CD14-positive monocyte (primary cell): ENCODE measurements at regions not wholly inside any gene's neighbourhood (a gene's known extent, or its start where the extent isn't known, plus 50 kb on each side); places are given as distances from the start of the nearest gene placed in this dataset.

Experiments
- DNase-seq, 3 donors: peaks; one replicate each; pipeline ENCODE4 v3.0.0-alpha.2; 2011 to 2022
- H2AFZ ChIP-seq: 2 replicates; pipeline ENCODE4 v1.6.0; 2012; ENCODE audit warnings: mild to moderate bottlenecking, low read depth, low read length, inconsistent platforms; ENCODE audit not compliant: insufficient read depth, poor library complexity, severe bottlenecking
- H3K27ac ChIP-seq, 2 donors: 1 replicate in 1 of 2; 2 replicates in 1 of 2; pipeline ENCODE4 v1.5.1; 2012 to 2013; ENCODE audit warnings: low read length in 2 of 2, control low read depth in 1 of 2, inconsistent platforms in 1 of 2, low read depth in 1 of 2, mild to moderate bottlenecking in 1 of 2
- H3K27me3 ChIP-seq, 2 donors: one replicate each; pipeline versions ENCODE4 v1.6.0 to v1.6.1; 2011 to 2013; ENCODE audit warnings: low read length in 2 of 2; ENCODE audit not compliant: control insufficient read depth in 2 of 2, insufficient read depth in 2 of 2
- H3K36me3 ChIP-seq, 2 donors: replicated peaks in 1 of 2; 1 replicate in 1 of 2; 2 replicates in 1 of 2; pipeline versions ENCODE4 v1.5.1 to v1.6.1; 2012 to 2013; ENCODE audit warnings: low read length in 2 of 2, control low read depth in 1 of 2, inconsistent platforms in 1 of 2, mild to moderate bottlenecking in 1 of 2; ENCODE audit not compliant: insufficient read depth in 2 of 2, control insufficient read depth in 1 of 2
- H3K4me1 ChIP-seq, 2 donors: 1 replicate in 1 of 2; 2 replicates in 1 of 2; pipeline versions ENCODE4 v1.5.1 to v1.6.1; 2012 to 2013; ENCODE audit warnings: low read length in 2 of 2, control low read depth in 1 of 2, inconsistent platforms in 1 of 2, mild to moderate bottlenecking in 1 of 2, moderate library complexity in 1 of 2; ENCODE audit not compliant: insufficient read depth in 2 of 2, control insufficient read depth in 1 of 2
- H3K4me2 ChIP-seq: replicated peaks from 2 replicates; pipeline ENCODE3; 2012; ENCODE audit warnings: low read length, moderate library complexity, mild to moderate bottlenecking; ENCODE audit not compliant: poor library complexity, severe bottlenecking; ENCODE audit errors: extremely low read depth
- H3K4me3 ChIP-seq, 3 experiments: fragments of 200-600 bp in 1 of 3; sonication (generic) in 1 of 3; replicated peaks in 1 of 3; 1 replicate in 2 of 3; 2 replicates in 1 of 3; pipeline ENCODE4 v1.5.1; 2011 to 2013; ENCODE audit warnings: low read length in 3 of 3, mild to moderate bottlenecking in 3 of 3, control low read depth in 2 of 3, low read depth in 2 of 3, inconsistent platforms in 1 of 3, moderate library complexity in 1 of 3
- H3K79me2 ChIP-seq: 2 replicates; pipeline ENCODE4 v1.6.0; 2012; ENCODE audit warnings: mild to moderate bottlenecking, control low read depth, inconsistent platforms, low read length, moderate library complexity; ENCODE audit not compliant: insufficient read depth
- H3K9ac ChIP-seq: 2 replicates; pipeline ENCODE4 v1.6.0; 2017; ENCODE audit warnings: low read length, mild to moderate bottlenecking; ENCODE audit not compliant: insufficient read depth, poor library complexity, severe bottlenecking
- H3K9me3 ChIP-seq, 2 donors: replicated peaks in 1 of 2; 1 replicate in 1 of 2; 2 replicates in 1 of 2; pipeline versions ENCODE4 v1.5.1 to v1.6.1; 2012 to 2013; ENCODE audit warnings: low read length in 2 of 2, control low read depth in 1 of 2; ENCODE audit not compliant: control insufficient read depth in 1 of 2, insufficient read depth in 1 of 2
- H4K20me1 ChIP-seq: 2 replicates; pipeline ENCODE4 v1.6.0; 2012; ENCODE audit warnings: mild to moderate bottlenecking, low read length, control low read depth, moderate library complexity; ENCODE audit not compliant: insufficient read depth
- H3K27ac Mint-ChIP-seq, 7 donors: one replicate each; pipeline ENCODE4 v1.8.0; 2020; ENCODE audit warnings: mild to moderate bottlenecking in 7 of 7, mixed read lengths in 7 of 7, moderate library complexity in 6 of 7, inconsistent platforms in 2 of 7
- H3K27me3 Mint-ChIP-seq, 3 donors: one replicate each; pipeline ENCODE4 v1.8.0; 2021 to 2022; ENCODE audit warnings: low read depth in 3 of 3, mild to moderate bottlenecking in 3 of 3, mixed read lengths in 3 of 3, moderate library complexity in 3 of 3, inconsistent platforms in 1 of 3
- H3K36me3 Mint-ChIP-seq, 2 donors: one replicate each; pipeline ENCODE4 v1.8.0; 2020; ENCODE audit warnings: mixed read lengths in 2 of 2, inconsistent platforms in 1 of 2, mild to moderate bottlenecking in 1 of 2
- H3K4me1 Mint-ChIP-seq: one replicate; pipeline ENCODE4 v1.8.0; 2020; ENCODE audit warnings: mild to moderate bottlenecking, mixed read lengths
- H3K4me3 Mint-ChIP-seq, 2 donors: one replicate each; pipeline ENCODE4 v1.8.0; 2020; ENCODE audit warnings: mild to moderate bottlenecking in 2 of 2, mixed read lengths in 2 of 2, moderate library complexity in 1 of 2
- H3K9me3 Mint-ChIP-seq, 7 donors: one replicate each; pipeline ENCODE4 v1.8.0; 2020 to 2022; ENCODE audit warnings: mixed read lengths in 7 of 7, mild to moderate bottlenecking in 6 of 7, moderate library complexity in 6 of 7, inconsistent platforms in 2 of 7
- WGBS: methylation state at CpG from one replicate; pipeline ENCODE4 v1.1.5; 2013; ENCODE audit warnings: missing lambda C conversion rate; ENCODE audit not compliant: insufficient coverage; 5-methylcytosine and 5-hydroxymethylcytosine counted together
- intact Hi-C, 2 donors: fragments of 100-400 bp; cut with micrococcal nuclease; formaldehyde crosslinking; loops; one replicate each; pipeline versions ENCODE4 v1.15.0 to v1.15.1; 2023
- TF ChIP-seq, protein P1 (sequence below): fragments of 200-600 bp; IDR thresholded peaks from one replicate; pipeline ENCODE4 v1.8.0; 2022; ENCODE audit warnings: antibody characterized with exemption, mild to moderate bottlenecking

- Histone ChIP-seq H3K4me2 (no peak overlapping the region), H3K27ac (no peak overlapping the region), H3K4me1 (no peaks in the 10 kb centered on the region), H3K36me3 (no peaks in the 10 kb centered on the region), H3K79me2 (no peaks in the 10 kb centered on the region), H3K9ac (no peak overlapping the region), H4K20me1 (no peaks in the 10 kb centered on the region), H2AFZ (no peak overlapping the region), H3K27me3 (no peaks in the 10 kb centered on the region), H3K9me3 (no peaks in the 10 kb centered on the region), H3K4me3 (no peak overlapping the region)
- no CpG with 5 or more reads among the region's 3 CpGs for WGBS
- Mint-ChIP-seq H3K9me3 (no peaks in the 10 kb centered on the region), H3K4me3 (no peak overlapping the region), H3K36me3 (no peaks in the 10 kb centered on the region), H3K27me3 (peaks cover 2% of the 10 kb centered on the region in 3 donors), H3K27ac (no peak overlapping the region), H3K4me1 (no peaks in the 10 kb centered on the region)
- no peak for DNase-seq
- intact Hi-C loops: no loop called here
- TF ChIP-seq, protein P1, sequence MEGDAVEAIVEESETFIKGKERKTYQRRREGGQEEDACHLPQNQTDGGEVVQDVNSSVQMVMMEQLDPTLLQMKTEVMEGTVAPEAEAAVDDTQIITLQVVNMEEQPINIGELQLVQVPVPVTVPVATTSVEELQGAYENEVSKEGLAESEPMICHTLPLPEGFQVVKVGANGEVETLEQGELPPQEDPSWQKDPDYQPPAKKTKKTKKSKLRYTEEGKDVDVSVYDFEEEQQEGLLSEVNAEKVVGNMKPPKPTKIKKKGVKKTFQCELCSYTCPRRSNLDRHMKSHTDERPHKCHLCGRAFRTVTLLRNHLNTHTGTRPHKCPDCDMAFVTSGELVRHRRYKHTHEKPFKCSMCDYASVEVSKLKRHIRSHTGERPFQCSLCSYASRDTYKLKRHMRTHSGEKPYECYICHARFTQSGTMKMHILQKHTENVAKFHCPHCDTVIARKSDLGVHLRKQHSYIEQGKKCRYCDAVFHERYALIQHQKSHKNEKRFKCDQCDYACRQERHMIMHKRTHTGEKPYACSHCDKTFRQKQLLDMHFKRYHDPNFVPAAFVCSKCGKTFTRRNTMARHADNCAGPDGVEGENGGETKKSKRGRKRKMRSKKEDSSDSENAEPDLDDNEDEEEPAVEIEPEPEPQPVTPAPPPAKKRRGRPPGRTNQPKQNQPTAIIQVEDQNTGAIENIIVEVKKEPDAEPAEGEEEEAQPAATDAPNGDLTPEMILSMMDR: no peak
These were observed 117.7 kb downstream of the USP22 start for GRCh38 chr17:20925091-20925490.

- no peak for DNase-seq
- H3K27me3 Mint-ChIP-seq: peaks cover 0 to 2% (median 2%) of the 10 kb centered on the region in 3 donors
- Histone ChIP-seq H3K27me3 (no peaks in the 10 kb centered on the region), H3K4me3 (no peak overlapping the region), H3K9me3 (no peaks in the 10 kb centered on the region), H3K79me2 (no peaks in the 10 kb centered on the region), H3K27ac (no peak overlapping the region), H4K20me1 (no peaks in the 10 kb centered on the region), H3K4me2 (peak overlapping the region; percentile 33), H3K9ac (no peak overlapping the region), H3K36me3 (no peaks in the 10 kb centered on the region), H3K4me1 (no peaks in the 10 kb centered on the region), H2AFZ (no peak overlapping the region)
- TF ChIP-seq, protein P1: no peak
- no peaks in the 10 kb centered on the region for H3K36me3 Mint-ChIP-seq
- H3K27ac Mint-ChIP-seq: no peak overlapping the region
- peak overlapping the region in 1 of 2 donors; percentile 11 for H3K4me3 Mint-ChIP-seq
- intact Hi-C loops: no loop called here
- H3K4me1 Mint-ChIP-seq: no peaks in the 10 kb centered on the region
- H3K9me3 Mint-ChIP-seq: no peaks in the 10 kb centered on the region
- no CpG with 5 or more reads among the region's 2 CpGs for WGBS
These were observed 116.9 kb downstream of the USP22 start for GRCh38 chr17:20925954-20926353.
